HL-60 (cell line): ENCODE measurements at regions not wholly inside any gene's neighbourhood (a gene's known extent, or its start where the extent isn't known, plus 50 kb on each side); places are given as distances from the start of the nearest gene placed in this dataset.

Source experiments
- CTCF ChIP-seq: IDR thresholded peaks from one replicate; pipeline ENCODE4 v1.5.1; 2011; ENCODE audit warnings: low read length, control low read depth, inconsistent platforms; ENCODE audit not compliant: insufficient read depth
- GABPA ChIP-seq: IDR thresholded peaks from 2 replicates; pipeline ENCODE4 v1.6.1; 2012; ENCODE audit warnings: low read depth
- POLR2AphosphoS5 ChIP-seq: IDR thresholded peaks from 2 replicates; pipeline ENCODE4 v1.6.1; 2012; ENCODE audit warnings: low read depth
- SPI1 ChIP-seq: IDR thresholded peaks from 2 replicates; pipeline ENCODE4 v1.6.1; 2012; ENCODE audit warnings: low read depth, mild to moderate bottlenecking, borderline replicate concordance
- TF ChIP-seq, protein P1 (sequence below): IDR thresholded peaks from 2 replicates; pipeline ENCODE4 v1.6.1; 2012; ENCODE audit warnings: low read depth; ENCODE audit not compliant: insufficient replicate concordance

- TF ChIP-seq CTCF (no peak), SPI1 (no peak), GABPA (no peak), POLR2AphosphoS5 (no peak)
- TF ChIP-seq, protein P1, sequence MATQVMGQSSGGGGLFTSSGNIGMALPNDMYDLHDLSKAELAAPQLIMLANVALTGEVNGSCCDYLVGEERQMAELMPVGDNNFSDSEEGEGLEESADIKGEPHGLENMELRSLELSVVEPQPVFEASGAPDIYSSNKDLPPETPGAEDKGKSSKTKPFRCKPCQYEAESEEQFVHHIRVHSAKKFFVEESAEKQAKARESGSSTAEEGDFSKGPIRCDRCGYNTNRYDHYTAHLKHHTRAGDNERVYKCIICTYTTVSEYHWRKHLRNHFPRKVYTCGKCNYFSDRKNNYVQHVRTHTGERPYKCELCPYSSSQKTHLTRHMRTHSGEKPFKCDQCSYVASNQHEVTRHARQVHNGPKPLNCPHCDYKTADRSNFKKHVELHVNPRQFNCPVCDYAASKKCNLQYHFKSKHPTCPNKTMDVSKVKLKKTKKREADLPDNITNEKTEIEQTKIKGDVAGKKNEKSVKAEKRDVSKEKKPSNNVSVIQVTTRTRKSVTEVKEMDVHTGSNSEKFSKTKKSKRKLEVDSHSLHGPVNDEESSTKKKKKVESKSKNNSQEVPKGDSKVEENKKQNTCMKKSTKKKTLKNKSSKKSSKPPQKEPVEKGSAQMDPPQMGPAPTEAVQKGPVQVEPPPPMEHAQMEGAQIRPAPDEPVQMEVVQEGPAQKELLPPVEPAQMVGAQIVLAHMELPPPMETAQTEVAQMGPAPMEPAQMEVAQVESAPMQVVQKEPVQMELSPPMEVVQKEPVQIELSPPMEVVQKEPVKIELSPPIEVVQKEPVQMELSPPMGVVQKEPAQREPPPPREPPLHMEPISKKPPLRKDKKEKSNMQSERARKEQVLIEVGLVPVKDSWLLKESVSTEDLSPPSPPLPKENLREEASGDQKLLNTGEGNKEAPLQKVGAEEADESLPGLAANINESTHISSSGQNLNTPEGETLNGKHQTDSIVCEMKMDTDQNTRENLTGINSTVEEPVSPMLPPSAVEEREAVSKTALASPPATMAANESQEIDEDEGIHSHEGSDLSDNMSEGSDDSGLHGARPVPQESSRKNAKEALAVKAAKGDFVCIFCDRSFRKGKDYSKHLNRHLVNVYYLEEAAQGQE, result no peak
Observed at GRCh38 chr3:115275896-115276295, 128.8 kb upstream of the ZBTB20 start.
